ENCODE measurements at regions not wholly inside any gene's neighbourhood (a gene's known extent, or its start where the extent isn't known, plus 50 kb on each side); places are given as distances from the start of the nearest gene placed in this dataset.

DNA sequence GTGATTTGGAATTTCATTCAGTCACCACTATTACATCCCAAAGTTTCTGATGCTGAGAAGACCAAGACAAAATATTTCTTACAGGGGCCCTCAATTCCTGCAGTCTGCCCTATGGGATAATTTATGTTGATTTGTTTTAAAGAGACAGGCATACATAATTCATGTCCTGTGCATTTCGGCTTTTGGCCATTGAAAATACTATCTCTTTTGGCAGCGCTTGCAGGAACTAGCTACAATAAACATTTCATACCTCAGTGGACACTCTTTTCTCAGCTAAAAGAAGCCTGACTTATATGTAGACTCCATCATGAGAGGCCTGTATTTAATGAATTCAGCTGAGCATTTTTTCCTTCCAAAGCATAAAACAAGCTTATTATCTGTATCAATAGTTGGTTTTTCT is 451.9 kb upstream of the C9orf72 start:
- H3K27me3 ChIP-seq = no peaks in the 10 kb centered on the region
- H3K4me3 ChIP-seq = no peak overlapping the region
- ATAC-seq = no peak
- H3K27ac ChIP-seq = no peak overlapping the region
- TF ChIP-seq, protein P1, sequence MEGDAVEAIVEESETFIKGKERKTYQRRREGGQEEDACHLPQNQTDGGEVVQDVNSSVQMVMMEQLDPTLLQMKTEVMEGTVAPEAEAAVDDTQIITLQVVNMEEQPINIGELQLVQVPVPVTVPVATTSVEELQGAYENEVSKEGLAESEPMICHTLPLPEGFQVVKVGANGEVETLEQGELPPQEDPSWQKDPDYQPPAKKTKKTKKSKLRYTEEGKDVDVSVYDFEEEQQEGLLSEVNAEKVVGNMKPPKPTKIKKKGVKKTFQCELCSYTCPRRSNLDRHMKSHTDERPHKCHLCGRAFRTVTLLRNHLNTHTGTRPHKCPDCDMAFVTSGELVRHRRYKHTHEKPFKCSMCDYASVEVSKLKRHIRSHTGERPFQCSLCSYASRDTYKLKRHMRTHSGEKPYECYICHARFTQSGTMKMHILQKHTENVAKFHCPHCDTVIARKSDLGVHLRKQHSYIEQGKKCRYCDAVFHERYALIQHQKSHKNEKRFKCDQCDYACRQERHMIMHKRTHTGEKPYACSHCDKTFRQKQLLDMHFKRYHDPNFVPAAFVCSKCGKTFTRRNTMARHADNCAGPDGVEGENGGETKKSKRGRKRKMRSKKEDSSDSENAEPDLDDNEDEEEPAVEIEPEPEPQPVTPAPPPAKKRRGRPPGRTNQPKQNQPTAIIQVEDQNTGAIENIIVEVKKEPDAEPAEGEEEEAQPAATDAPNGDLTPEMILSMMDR (IDR thresholded peaks at IDR 0.05) = no peak
- no peaks in the 10 kb centered on the region for H3K4me1 ChIP-seq
- intact Hi-C loops (cut with DNase I) = loop anchor here in 1 of 10 donors (5.0 kb wide), 1 partner anchor 47 kb away; no protein-coding TSS in a partner anchor
- WGBS, 2 donors = 55 to 73% methylated on average over 2 of the region's 2 CpGs
- no peaks in the 10 kb centered on the region for H3K9me3 ChIP-seq
- DNase-seq = no peak
- no peaks in the 10 kb centered on the region for H3K36me3 ChIP-seq

- Histone ChIP-seq H3K27me3 (no peaks in the 10 kb centered on the region), H3K4me3 (no peak overlapping the region), H3K9me3 (no peaks in the 10 kb centered on the region), H3K4me1 (no peaks in the 10 kb centered on the region), H3K27ac (no peak overlapping the region), H3K36me3 (no peaks in the 10 kb centered on the region)
- DNase-seq = no peak
- intact Hi-C loops (cut with DNase I) = no loop called here
- WGBS, 2 donors = 72 to 73% methylated on average over 5 of the region's 5 CpGs
- TF ChIP-seq, protein P1 (IDR thresholded peaks at IDR 0.05) = no peak
- no peak for ATAC-seq
Observed at GRCh38 chr9:28031521-28032267, 458.4 kb upstream of the C9orf72 start.

DNA sequence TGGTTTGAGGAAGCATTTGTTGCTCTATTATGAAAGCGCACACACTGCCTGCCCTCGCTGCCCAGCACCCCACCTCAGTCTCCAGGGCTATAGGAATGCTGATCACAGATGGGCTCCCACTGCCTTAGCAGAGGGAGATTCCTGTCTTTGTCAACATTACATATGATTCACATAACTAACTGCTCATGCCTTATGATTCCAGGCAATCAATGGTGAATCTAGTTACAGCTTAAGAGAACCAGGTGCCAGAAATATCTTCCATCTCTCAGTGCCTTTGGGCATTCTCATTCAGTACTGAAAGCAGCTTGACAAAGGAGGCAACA is 458.9 kb upstream of the C9orf72 start:
- no peaks in the 10 kb centered on the region for H3K4me1 ChIP-seq
- TF ChIP-seq, protein P1 (IDR thresholded peaks at IDR 0.05) = no peak
- WGBS, 2 donors = 81 to 92% methylated on average over 2 of the region's 2 CpGs

GRCh38 chr9:28034242-28034641 is 461.0 kb upstream of the C9orf72 start:
- DNase-seq (no peak), ATAC-seq (no peak)
- H3K4me1 ChIP-seq = no peaks in the 10 kb centered on the region
- intact Hi-C loops (cut with DNase I) = no loop called here
- H3K4me3 ChIP-seq = no peak overlapping the region
- no peaks in the 10 kb centered on the region for H3K27me3 ChIP-seq
- WGBS, 2 donors = 65 to 68% methylated on average over 6 of the region's 6 CpGs
- H3K27ac ChIP-seq = no peak overlapping the region
- no peaks in the 10 kb centered on the region for H3K36me3 ChIP-seq
- TF ChIP-seq, protein P1 (IDR thresholded peaks at IDR 0.05) = no peak
- no peaks in the 10 kb centered on the region for H3K9me3 ChIP-seq

More for the DNA sequence above, 458.9 kb upstream of the C9orf72 start:
- no peak overlapping the region for H3K4me3 ChIP-seq
- no peaks in the 10 kb centered on the region for H3K36me3 ChIP-seq
- ATAC-seq (no peak), DNase-seq (no peak)
- H3K27me3 ChIP-seq = no peaks in the 10 kb centered on the region
- intact Hi-C loops (cut with DNase I) = no loop called here
- no peaks in the 10 kb centered on the region for H3K9me3 ChIP-seq
- H3K27ac ChIP-seq = no peak overlapping the region
